ENCODE measurements at regions not wholly inside any gene's neighbourhood (a gene's known extent, or its start where the extent isn't known, plus 50 kb on each side); places are given as distances from the start of the nearest gene placed in this dataset.
"Not testable (repeated sequence)": the region's sequence is repeated elsewhere in the genome, so short reads cannot be mapped to it uniquely, and the experiment has no call there.

DNA sequence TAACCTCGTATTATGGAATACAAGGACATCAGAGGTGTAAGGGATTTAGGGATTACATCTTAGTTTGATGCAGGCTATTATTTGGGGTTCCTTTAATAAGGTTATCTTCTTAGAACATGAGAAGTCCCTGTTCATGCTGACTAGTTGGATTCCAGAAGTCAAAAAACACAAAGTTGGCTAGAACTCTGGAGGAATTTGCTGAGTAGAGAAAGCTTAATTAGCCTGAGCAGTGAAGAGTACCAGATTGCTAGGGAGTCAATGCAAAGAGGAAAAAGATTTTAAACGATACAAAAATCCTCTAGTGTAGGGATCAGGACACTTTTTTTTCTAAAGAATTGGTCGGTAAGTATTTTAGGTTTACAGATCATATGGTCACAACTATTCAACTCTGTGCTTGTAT, 1872.5 kb upstream of the C9orf72 start:
- no peak for TF ChIP-seq CTCF (IDR thresholded peaks at IDR 0.05; ENCODE audit: low read depth, low read length, poor library complexity, severe bottlenecking)
- TF ChIP-seq EZH2phosphoT487 (IDR thresholded peaks at IDR 0.05; ENCODE audit: borderline replicate concordance, low read length): no peak
- Histone ChIP-seq H3K79me2 (ENCODE audit: control insufficient read depth, low read length) (no peaks in the 10 kb centered on the region), H3F3A (ENCODE audit: control insufficient read depth, insufficient read depth) (no peaks in the 10 kb centered on the region), H3K9me2 (replicated peaks; ENCODE audit: control insufficient read depth, low read length) (no peaks in the 10 kb centered on the region), H3K4me2 (ENCODE audit: low read length) (no peak overlapping the region), H3K4me1 (ENCODE audit: control insufficient read depth, low read length) (no peaks in the 10 kb centered on the region), H3K36me3 (ENCODE audit: control insufficient read depth, low read length) (no peaks in the 10 kb centered on the region), H4K20me1 (ENCODE audit: control insufficient read depth, insufficient read depth, low read depth, low read length) (no peaks in the 10 kb centered on the region), H3K9me3 (ENCODE audit: control insufficient read depth, insufficient read depth, low read length) (no peaks in the 10 kb centered on the region), H3K27me3 (ENCODE audit: control insufficient read depth, low read length) (no peaks in the 10 kb centered on the region), H3K4me3 (ENCODE audit: low read length) (no peak overlapping the region), H3K27ac (ENCODE audit: low read depth, low read length) (no peak overlapping the region)

GRCh38 chr9:29449306-29449705, 1876.0 kb upstream of the C9orf72 start:
- Histone ChIP-seq H3K9me2 (replicated peaks; ENCODE audit: control insufficient read depth, low read length) (no peaks in the 10 kb centered on the region), H3K36me3 (ENCODE audit: control insufficient read depth, low read length) (no peaks in the 10 kb centered on the region), H3K9me3 (ENCODE audit: control insufficient read depth, insufficient read depth, low read length) (no peaks in the 10 kb centered on the region), H3K4me2 (ENCODE audit: low read length) (no peak overlapping the region), H3K4me3 (ENCODE audit: low read length) (no peak overlapping the region), H3K4me1 (ENCODE audit: control insufficient read depth, low read length) (no peaks in the 10 kb centered on the region), H3K27ac (ENCODE audit: low read depth, low read length) (no peak overlapping the region), H3F3A (ENCODE audit: control insufficient read depth, insufficient read depth) (no peaks in the 10 kb centered on the region), H4K20me1 (ENCODE audit: control insufficient read depth, insufficient read depth, low read depth, low read length) (no peaks in the 10 kb centered on the region), H3K27me3 (ENCODE audit: control insufficient read depth, low read length) (no peaks in the 10 kb centered on the region), H3K79me2 (ENCODE audit: control insufficient read depth, low read length) (no peaks in the 10 kb centered on the region)
- TF ChIP-seq EZH2phosphoT487 (IDR thresholded peaks at IDR 0.05; ENCODE audit: borderline replicate concordance, low read length): no peak
- no peak for TF ChIP-seq CTCF (IDR thresholded peaks at IDR 0.05; ENCODE audit: low read depth, low read length, poor library complexity, severe bottlenecking)

GRCh38 chr9:29450343-29450875, 1877.1 kb upstream of the C9orf72 start:
- H3K36me3 ChIP-seq (ENCODE audit: control insufficient read depth, low read length); H3K9me2 ChIP-seq (replicated peaks; ENCODE audit: control insufficient read depth, low read length); H3K4me3 ChIP-seq (ENCODE audit: low read length); H4K20me1 ChIP-seq (ENCODE audit: control insufficient read depth, insufficient read depth, low read depth, low read length); H3F3A ChIP-seq (ENCODE audit: control insufficient read depth, insufficient read depth); H3K27me3 ChIP-seq (ENCODE audit: control insufficient read depth, low read length); H3K27ac ChIP-seq (ENCODE audit: low read depth, low read length); H3K4me2 ChIP-seq (ENCODE audit: low read length); H3K9me3 ChIP-seq (ENCODE audit: control insufficient read depth, insufficient read depth, low read length); H3K4me1 ChIP-seq (ENCODE audit: control insufficient read depth, low read length); H3K79me2 ChIP-seq (ENCODE audit: control insufficient read depth, low read length): not testable (repeated sequence)

DNA sequence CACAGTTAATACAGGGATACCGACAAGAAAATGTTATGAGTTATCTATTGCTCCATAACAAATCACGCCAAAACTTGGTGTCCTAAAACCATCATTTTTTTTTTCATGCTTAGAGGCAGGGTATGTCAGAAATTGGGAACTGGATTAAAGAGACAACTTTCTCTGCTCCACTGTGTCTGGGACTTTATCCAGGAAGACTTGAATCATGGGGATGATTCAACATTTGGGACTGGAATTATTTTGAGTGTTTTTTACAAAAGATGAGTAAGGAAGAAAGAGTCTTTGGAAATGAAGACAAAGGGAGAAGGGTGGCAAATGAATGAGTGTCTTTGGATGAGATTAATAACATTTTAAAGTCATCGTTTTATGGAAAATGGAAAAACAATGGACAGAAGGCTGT, 1883.7 kb upstream of the C9orf72 start:
- TF ChIP-seq EZH2phosphoT487 (IDR thresholded peaks at IDR 0.05; ENCODE audit: borderline replicate concordance, low read length) (no peak), CTCF (IDR thresholded peaks at IDR 0.05; ENCODE audit: low read depth, low read length, poor library complexity, severe bottlenecking) (no peak)

More for the DNA sequence above, 1883.7 kb upstream of the C9orf72 start:
- Histone ChIP-seq H3K36me3 (ENCODE audit: control insufficient read depth, low read length) (no peaks in the 10 kb centered on the region), H3K4me3 (ENCODE audit: low read length) (no peak overlapping the region), H3K27me3 (ENCODE audit: control insufficient read depth, low read length) (no peaks in the 10 kb centered on the region), H3K27ac (ENCODE audit: low read depth, low read length) (no peak overlapping the region), H3K4me2 (ENCODE audit: low read length) (no peak overlapping the region), H3K4me1 (ENCODE audit: control insufficient read depth, low read length) (no peaks in the 10 kb centered on the region), H3K9me3 (ENCODE audit: control insufficient read depth, insufficient read depth, low read length) (no peaks in the 10 kb centered on the region), H4K20me1 (ENCODE audit: control insufficient read depth, insufficient read depth, low read depth, low read length) (no peaks in the 10 kb centered on the region), H3K79me2 (ENCODE audit: control insufficient read depth, low read length) (no peaks in the 10 kb centered on the region), H3F3A (ENCODE audit: control insufficient read depth, insufficient read depth) (no peaks in the 10 kb centered on the region), H3K9me2 (replicated peaks; ENCODE audit: control insufficient read depth, low read length) (no peaks in the 10 kb centered on the region)

Measured in DOHH2 (cell line).